ENCODE measurements at regions not wholly inside any gene's neighbourhood (a gene's known extent, or its start where the extent isn't known, plus 50 kb on each side); places are given as distances from the start of the nearest gene placed in this dataset.
A peak's percentile ranks its signal among the peaks of the same experiment; 100 is the strongest.
"Not testable (repeated sequence)": the region's sequence is repeated elsewhere in the genome, so short reads cannot be mapped to it uniquely, and the experiment has no call there.

GRCh38 chr13:58660826-58661225, 1029.3 kb downstream of the PCDH17 start:
- DNase-seq = no peak

DNA sequence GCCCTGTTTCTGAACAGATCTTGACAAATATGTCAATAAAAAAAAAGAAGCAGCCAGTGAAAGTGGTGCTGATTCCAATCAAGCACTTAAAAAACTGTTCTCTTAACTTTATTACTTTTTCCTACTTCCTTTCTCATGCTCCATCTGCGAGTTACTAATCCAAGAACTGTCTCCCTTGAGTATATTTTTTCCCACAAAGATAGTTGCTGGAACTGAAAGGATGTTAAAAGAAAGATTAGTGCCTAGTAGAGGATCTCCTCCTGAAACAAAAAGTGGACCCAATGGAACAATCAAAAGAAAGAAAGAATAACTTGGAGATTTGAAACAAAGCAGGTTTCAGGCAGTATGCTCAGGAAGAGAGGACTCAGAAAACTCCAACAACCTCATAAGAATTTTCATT, 1034.8 kb downstream of the PCDH17 start:
- DNase-seq = no peak

GRCh38 chr13:58667096-58667495, 1035.6 kb downstream of the PCDH17 start:
- no peak for DNase-seq

DNA sequence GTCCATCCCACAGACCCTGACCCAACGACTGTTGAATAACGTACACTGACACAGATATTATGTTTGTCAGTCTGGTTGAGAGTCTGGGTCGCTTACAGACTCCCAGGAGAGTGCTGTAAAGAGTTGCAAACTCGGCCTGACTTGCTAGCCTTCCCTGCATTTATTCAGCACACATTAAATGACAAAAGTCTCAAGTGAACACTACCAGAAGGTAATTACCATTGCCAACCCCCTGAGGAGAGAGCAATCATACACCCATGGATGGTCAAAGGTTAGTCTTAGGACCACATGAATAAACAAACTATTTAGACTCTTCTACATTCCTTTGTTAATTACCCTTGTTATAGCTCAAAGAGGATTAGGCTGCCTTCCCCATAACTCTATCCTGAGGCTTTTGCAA, 1048.6 kb downstream of the PCDH17 start:
- no peak for DNase-seq

DNA sequence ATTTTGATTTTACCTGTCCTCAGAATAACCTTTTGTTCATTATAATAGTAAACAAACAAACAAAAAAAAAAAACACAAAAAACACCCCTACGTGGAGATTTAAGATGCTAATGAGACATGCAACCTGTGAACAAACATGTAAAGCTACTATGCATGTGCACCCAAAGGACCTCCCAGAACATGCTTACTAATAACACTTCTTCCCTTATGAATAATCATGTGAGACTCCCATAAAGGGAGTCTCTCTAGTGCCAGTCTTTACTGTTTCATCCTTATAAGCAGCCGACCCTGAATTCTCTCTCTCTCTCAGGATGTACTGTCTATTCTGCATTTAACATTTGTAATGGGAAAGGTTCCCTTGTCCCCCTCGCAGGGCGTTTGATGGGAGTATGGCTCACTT, 1051.1 kb downstream of the PCDH17 start:
- DNase-seq = no peak

DNA sequence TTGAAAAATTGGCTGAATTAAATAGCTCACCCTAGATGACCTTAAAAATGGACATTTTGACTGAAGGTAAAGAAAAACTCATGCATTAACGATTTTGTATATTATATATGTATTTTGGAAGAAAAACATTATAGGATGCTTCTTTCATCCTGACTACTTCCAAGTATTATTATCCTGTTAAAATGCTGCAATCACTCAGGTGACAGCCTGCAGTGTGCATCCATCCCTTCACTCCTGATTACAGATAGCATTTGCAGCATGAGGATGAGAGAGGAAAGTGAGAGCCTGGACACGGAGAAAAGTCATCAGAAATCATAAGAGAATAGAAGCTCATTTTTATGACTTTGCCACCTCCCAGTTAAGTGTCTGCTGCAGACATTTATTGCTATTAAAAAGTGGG, 1055.6 kb downstream of the PCDH17 start:
- no peak for DNase-seq

GRCh38 chr13:58698531-58698930, 1067.0 kb downstream of the PCDH17 start:
- DNase-seq = peak; percentile 5

GRCh38 chr13:58704953-58705352, 1073.4 kb downstream of the PCDH17 start:
- peak; percentile 77 for DNase-seq

DNA sequence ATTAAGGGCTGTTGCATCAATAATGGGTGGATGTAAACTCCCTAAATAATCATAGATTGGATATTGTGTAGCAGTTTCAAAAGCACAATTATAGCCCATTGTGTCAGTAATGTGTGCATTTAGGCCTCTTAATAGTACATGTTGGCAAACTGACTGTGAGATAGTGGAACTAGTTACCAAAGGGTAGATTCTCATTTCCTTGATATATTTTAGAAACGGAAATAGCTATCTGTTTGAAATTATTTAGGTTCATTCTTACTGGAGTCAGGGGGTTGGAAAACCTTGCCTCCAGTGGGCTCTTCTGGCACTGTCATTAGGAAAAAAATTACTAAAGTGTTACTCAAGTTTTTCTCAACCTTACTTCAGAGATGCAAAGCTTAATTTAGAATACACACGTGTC, 1074.9 kb downstream of the PCDH17 start:
- DNase-seq = no peak

- no peak for DNase-seq
Observed at GRCh38 chr13:58712191-58712590, 1080.6 kb downstream of the PCDH17 start.

DNA sequence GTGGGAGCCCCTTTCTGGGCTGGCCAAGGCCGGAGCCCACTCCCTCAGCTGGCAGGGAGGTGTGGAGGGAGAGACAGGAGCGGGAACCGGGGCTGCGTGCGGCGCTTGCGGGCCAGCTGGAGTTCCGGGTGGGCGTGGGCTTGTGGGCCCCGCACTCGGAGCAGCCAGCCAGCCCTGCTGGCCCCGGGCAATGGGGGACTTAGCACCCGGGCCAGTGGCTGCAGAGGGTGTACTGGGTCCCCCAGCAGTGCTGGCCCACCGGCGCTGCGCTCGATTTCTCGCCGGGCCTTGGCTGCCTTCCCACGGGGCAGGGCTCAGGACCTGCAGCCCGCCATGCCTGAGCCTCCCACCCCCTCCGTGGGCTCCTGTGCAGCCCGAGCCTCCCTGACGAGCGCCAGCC, 1082.5 kb downstream of the PCDH17 start:
- DNase-seq = not testable (repeated sequence)

GRCh38 chr13:58721273-58721672, 1089.7 kb downstream of the PCDH17 start:
- no peak for DNase-seq

DNA sequence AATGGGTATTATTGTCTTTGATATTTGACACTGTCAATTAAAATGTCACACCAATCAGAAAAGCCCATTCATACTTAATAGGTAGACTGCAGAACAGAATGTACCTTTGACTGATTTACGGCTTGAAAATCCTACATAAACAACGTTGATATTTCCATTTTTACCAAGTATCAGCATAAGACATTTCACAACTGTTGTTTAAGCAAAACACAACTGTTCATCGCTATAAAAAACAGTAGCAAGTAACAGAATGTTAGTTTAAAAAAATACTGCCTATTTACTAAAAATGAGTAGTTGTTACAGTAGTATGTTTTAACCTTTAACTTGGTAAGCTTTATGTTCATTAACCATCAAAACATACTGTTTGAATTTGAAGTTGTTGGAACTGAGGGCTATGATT, 1096.6 kb downstream of the PCDH17 start:
- no peak for DNase-seq

DNA sequence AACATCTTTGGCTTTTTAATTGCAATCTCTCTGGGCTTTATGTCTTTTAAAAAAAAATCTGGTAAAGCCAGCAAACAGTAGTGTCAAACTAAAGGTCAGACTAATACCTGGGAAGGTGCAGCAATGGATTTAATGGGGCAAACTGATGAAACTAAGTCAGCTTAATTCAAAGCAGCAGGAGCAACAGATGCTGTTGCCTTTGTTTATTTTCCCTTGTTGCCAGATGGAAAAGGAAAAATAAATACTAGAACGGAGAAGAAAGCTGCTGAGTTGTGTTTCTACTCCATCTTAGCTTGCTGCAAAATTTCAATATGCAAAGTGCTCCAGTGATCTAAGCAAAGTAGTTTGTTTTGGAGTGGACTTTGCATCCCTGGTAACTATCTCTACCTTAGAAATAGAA, 1097.8 kb downstream of the PCDH17 start:
- no peak for DNase-seq

GRCh38 chr13:58744686-58745085, 1113.1 kb downstream of the PCDH17 start:
- DNase-seq = no peak

DNA sequence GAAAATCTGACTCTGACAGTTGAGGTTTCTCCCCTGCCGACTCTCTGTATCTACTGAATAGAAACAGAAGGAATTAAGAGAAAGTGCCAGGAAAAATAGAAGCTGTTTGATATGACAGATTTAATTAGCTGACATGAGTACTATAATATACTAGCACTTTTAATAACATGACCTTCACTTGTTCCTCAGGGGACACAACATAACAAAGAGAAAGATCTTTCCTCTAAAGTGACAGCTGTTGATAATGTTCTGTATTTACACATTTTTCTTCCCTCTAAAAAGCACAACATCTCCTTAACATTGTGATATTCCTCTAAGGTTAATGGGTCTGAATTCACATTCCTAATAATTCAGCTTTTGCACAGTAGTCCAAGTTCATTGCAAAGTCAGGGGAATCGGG, 1136.0 kb downstream of the PCDH17 start:
- no peak for DNase-seq

GRCh38 chr13:58773280-58773859, 1141.8 kb downstream of the PCDH17 start:
- DNase-seq = no peak

DNA sequence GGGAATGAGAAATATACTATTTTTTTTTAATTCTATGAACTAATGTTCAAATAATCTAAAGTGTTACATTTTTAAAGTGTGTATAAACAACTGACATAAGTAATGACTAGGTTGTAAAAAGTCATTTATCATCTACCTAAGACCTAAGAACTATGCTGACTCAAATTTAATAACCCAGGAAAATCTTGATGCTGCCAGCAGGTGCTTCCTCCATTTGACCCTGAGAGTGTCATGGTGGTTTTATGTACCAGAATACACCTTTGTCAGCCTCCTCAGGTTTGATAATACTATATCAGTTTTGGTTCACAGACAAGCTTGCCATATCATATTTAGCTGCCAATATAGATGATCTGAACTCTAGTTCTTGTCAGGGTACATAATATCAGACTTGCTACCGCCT, 1151.2 kb downstream of the PCDH17 start:
- no peak for DNase-seq

GRCh38 chr13:58792854-58793253, 1161.3 kb downstream of the PCDH17 start:
- no peak for DNase-seq

DNA sequence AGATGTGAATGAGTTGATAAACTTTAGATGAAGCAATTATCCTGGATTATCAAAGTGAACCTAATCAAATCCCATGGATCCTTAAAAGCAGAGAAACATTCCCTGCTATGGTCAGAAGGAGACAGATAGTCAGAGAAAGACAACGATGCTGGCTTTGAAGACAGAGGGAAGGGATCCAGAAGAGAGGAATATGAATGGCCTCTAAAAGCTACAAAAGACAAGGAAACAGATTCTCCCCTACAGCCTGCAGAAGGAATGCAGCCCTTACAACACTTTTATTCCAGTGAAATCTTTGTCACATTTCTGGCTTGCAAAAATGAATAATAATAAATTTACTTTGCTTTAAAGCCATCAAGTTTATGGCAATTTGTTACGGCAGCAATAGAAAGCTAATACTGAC, 1164.2 kb downstream of the PCDH17 start:
- DNase-seq = no peak

DNA sequence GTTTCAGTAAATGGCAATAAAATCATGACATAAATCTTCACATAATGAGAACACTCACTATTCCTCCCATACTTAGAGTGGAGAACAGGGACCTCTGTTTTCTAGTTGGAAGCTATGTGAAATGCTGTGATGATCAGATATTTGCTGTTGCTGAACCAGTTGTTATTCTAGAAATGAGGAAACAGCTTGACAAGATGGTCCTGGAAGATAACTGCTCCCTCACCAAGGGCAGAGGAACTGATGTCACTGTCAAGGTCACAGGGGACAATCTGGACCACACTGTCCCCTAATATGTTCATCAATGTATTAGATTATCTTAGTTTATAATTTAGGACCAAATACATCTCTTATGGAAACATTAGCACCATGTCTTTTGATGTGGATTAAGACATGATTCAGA, 1173.3 kb downstream of the PCDH17 start:
- peak; percentile 92 for DNase-seq

DNA sequence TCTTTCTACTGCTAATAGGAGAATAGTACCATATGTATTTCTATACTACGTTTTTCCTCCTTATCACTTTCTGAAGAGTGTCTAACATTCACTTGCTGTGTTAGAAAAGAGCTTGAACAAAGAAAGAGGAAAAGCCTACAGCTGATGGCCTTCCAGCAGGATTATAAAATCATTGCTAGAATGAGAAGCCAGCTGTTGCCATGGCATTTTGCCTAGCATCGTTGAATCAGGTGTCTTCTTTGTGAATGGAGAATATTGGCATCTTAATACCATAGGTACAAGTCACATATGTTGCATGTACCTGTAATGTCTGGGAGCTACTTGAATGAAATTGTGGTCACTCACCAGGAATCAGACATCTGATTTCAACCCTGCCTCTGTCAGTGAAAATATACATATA, 1174.9 kb downstream of the PCDH17 start:
- no peak for DNase-seq

- DNase-seq = no peak
Observed at GRCh38 chr13:58823701-58824100, 1192.2 kb downstream of the PCDH17 start.

- DNase-seq = no peak
Observed at GRCh38 chr13:58827904-58828303, 1196.4 kb downstream of the PCDH17 start.

DNA sequence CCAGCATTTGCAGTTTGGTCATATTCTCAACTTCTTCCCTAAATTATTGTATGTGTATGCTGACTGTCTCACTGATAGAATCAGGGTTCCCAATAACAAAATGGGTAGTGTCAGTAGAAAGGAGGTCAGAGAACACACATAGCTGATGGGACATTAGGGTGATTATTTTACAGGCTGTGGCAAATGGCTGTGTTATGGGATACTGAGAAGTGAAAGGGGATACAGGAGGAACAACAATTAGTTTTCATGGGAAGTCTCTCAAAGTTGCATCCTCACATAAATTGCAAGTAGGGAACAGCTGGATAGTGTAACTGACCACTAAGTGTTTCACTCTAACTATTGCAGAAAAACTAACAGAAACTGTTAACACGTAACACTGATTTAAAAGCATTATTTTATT, 1199.3 kb downstream of the PCDH17 start:
- no peak for DNase-seq

DNA sequence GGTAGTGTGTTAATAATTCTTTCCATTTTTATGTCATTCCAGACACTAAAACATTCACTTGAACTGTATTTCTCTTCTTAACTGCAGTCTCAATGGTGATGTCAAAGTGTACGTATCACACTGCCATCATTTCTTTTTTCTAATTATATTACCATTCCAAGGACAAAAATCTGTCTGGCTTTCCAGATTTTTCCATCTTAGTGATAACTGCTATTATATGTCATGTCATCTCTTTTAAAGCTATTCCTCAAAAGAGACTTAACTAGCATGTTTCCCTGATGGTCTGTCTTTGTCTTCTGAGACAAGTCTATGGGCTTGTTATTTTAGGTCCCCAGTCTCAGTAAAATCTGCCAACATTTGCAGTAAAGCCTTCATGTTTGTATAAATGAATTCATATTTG, 1207.1 kb downstream of the PCDH17 start:
- DNase-seq = no peak

Measured in OCI-M1 (cell line).